Neural progenitor cell (in vitro differentiated cells): ENCODE measurements at regions not wholly inside any gene's neighbourhood (a gene's known extent, or its start where the extent isn't known, plus 50 kb on each side); places are given as distances from the start of the nearest gene placed in this dataset.

Source experiments
- DNase-seq: peaks from one replicate; pipeline ENCODE4 v3.0.0-alpha.2; 2016; ENCODE audit warnings: low spot score
- H2AFZ ChIP-seq: fragments of 200-600 bp; sonication (generic); replicated peaks from 2 replicates; pipeline ENCODE4 v1.6.1; 2016; ENCODE audit warnings: antibody characterized with exemption
- H3F3A ChIP-seq: fragments of 200-600 bp; sonication (generic); 2 replicates; pipeline ENCODE4 v1.6.1; 2016; ENCODE audit warnings: antibody characterized with exemption, low read depth
- H3K27ac ChIP-seq: fragments of 200-600 bp; sonication (generic); 2 replicates; pipeline ENCODE4 v1.5.1; 2016; ENCODE audit warnings: mild to moderate bottlenecking
- H3K27me3 ChIP-seq: fragments of 200-600 bp; sonication (generic); 2 replicates; pipeline ENCODE4 v1.6.1; 2016; ENCODE audit warnings: mild to moderate bottlenecking, moderate library complexity
- H3K36me3 ChIP-seq: fragments of 200-600 bp; sonication (generic); 2 replicates; pipeline ENCODE4 v1.5.1; 2016
- H3K4me1 ChIP-seq: fragments of 200-600 bp; sonication (generic); 2 replicates; pipeline ENCODE4 v1.6.1; 2016; ENCODE audit warnings: mixed run types
- H3K4me2 ChIP-seq: fragments of 200-600 bp; sonication (generic); 2 replicates; pipeline ENCODE4 v1.6.1; 2016
- H3K4me3 ChIP-seq: fragments of 200-600 bp; sonication (generic); 2 replicates; pipeline ENCODE4 v1.5.1; 2016
- H3K79me2 ChIP-seq: fragments of 200-600 bp; sonication (generic); 2 replicates; pipeline ENCODE4 v1.6.1; 2016; ENCODE audit warnings: low read depth
- H3K9ac ChIP-seq: fragments of 200-600 bp; sonication (generic); 2 replicates; pipeline ENCODE4 v1.6.1; 2016
- H3K9me3 ChIP-seq: fragments of 200-600 bp; sonication (generic); 2 replicates; pipeline ENCODE4 v1.5.1; 2016; ENCODE audit warnings: low read depth
- H4K20me1 ChIP-seq: fragments of 200-600 bp; sonication (generic); 2 replicates; pipeline ENCODE4 v1.6.1; 2016; ENCODE audit warnings: low read depth
- H3K27ac Mint-ChIP-seq: 3 replicates; pipeline ENCODE4 v1.8.0; 2021; ENCODE audit warnings: mixed read lengths
- H3K27me3 Mint-ChIP-seq: 2 replicates; pipeline ENCODE4 v1.8.0; 2022; ENCODE audit warnings: low read depth, mild to moderate bottlenecking, inconsistent platforms, moderate library complexity, mixed read lengths; ENCODE audit not compliant: insufficient read depth
- H3K36me3 Mint-ChIP-seq: 3 replicates; pipeline ENCODE4 v1.8.0; 2021; ENCODE audit warnings: mixed read lengths
- H3K4me1 Mint-ChIP-seq: 3 replicates; pipeline ENCODE4 v1.8.0; 2021; ENCODE audit warnings: mixed read lengths
- H3K4me3 Mint-ChIP-seq: 3 replicates; pipeline ENCODE4 v1.8.0; 2021; ENCODE audit warnings: mild to moderate bottlenecking, moderate library complexity, mixed read lengths
- H3K9me3 Mint-ChIP-seq: 3 replicates; pipeline ENCODE4 v1.8.0; 2020; ENCODE audit warnings: mixed read lengths
- EZH2 ChIP-seq: fragments of 200-600 bp; sonication (generic); IDR thresholded peaks from 2 replicates; pipeline ENCODE4 v1.6.1; 2017; ENCODE audit warnings: antibody characterized with exemption, mild to moderate bottlenecking, moderate library complexity
- EZH2phosphoT487 ChIP-seq: fragments of 200-600 bp; sonication (generic); IDR thresholded peaks from 2 replicates; pipeline ENCODE4 v1.6.1; 2017; ENCODE audit warnings: antibody characterized with exemption
- TF ChIP-seq, protein P1 (sequence below): fragments of 200-600 bp; sonication (generic); IDR thresholded peaks from 2 replicates; pipeline ENCODE4 v1.5.1; 2017; ENCODE audit warnings: antibody characterized with exemption, mild to moderate bottlenecking

DNA sequence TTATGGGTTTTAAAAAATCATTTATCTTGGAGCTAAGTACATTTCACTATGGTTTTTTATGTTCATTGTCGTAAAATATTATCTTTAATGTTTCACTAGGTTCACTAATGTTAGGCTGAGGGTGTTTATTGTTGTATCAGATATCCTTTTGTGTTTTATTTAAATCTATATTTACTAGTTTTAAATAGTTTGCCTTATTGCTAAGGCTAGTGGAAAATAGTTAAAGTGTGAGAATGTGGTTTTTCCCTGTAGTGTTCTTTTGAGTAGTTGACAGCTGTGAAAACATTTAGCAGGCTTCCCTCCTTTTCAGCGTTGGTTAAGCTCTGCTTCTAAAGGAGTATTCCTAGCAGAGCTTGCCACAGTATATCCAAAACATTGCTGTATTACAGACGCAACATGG is 139.0 kb downstream of the TM9SF2 start:
- no peak overlapping the region for H3K4me3 Mint-ChIP-seq
- no peaks in the 10 kb centered on the region for H3K36me3 Mint-ChIP-seq
- TF ChIP-seq, protein P1, sequence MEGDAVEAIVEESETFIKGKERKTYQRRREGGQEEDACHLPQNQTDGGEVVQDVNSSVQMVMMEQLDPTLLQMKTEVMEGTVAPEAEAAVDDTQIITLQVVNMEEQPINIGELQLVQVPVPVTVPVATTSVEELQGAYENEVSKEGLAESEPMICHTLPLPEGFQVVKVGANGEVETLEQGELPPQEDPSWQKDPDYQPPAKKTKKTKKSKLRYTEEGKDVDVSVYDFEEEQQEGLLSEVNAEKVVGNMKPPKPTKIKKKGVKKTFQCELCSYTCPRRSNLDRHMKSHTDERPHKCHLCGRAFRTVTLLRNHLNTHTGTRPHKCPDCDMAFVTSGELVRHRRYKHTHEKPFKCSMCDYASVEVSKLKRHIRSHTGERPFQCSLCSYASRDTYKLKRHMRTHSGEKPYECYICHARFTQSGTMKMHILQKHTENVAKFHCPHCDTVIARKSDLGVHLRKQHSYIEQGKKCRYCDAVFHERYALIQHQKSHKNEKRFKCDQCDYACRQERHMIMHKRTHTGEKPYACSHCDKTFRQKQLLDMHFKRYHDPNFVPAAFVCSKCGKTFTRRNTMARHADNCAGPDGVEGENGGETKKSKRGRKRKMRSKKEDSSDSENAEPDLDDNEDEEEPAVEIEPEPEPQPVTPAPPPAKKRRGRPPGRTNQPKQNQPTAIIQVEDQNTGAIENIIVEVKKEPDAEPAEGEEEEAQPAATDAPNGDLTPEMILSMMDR = no peak
- TF ChIP-seq EZH2phosphoT487 = no peak
- TF ChIP-seq EZH2 = no peak
- H3K9me3 ChIP-seq = no peaks in the 10 kb centered on the region
- no peaks in the 10 kb centered on the region for H4K20me1 ChIP-seq
- no peak overlapping the region for H3K27ac Mint-ChIP-seq
- no peak overlapping the region for H3K9ac ChIP-seq
- peaks cover 8% of the 10 kb centered on the region for H3K4me1 Mint-ChIP-seq
- no peak overlapping the region for H3K4me3 ChIP-seq
- DNase-seq = no peak
- no peaks in the 10 kb centered on the region for H3F3A ChIP-seq
- peaks cover 4% of the 10 kb centered on the region for H3K4me1 ChIP-seq
- no peak overlapping the region for H3K27ac ChIP-seq
- no peaks in the 10 kb centered on the region for H3K27me3 Mint-ChIP-seq
- no peaks in the 10 kb centered on the region for H3K36me3 ChIP-seq
- no peaks in the 10 kb centered on the region for H3K27me3 ChIP-seq
- H2AFZ ChIP-seq = no peak overlapping the region
- no peaks in the 10 kb centered on the region for H3K79me2 ChIP-seq
- H3K4me2 ChIP-seq = peak overlapping the region; percentile 11
- H3K9me3 Mint-ChIP-seq = peaks cover 2% of the 10 kb centered on the region

DNA sequence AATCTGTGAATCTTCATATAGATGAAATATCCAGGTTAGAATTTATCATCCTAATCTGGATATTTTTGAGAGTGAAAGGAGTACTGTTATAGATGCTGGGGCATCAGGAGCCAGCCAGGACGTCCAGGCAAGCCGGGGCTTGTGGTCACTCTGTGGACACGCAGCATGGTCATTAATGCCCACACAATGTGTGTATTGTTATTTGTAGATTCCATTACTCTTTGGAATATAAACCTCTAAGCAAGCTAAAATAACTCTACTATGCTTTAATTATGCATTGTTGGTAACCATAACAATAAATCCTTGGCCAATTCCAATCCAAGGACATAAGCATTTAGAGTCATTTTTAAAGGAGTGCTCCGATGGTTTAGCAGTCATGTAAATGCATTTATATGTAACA is 137.9 kb downstream of the TM9SF2 start:
- Histone ChIP-seq H3K27me3 (no peaks in the 10 kb centered on the region), H3K4me1 (peaks cover 4% of the 10 kb centered on the region), H3K36me3 (no peaks in the 10 kb centered on the region), H3K4me3 (no peak overlapping the region), H3K9me3 (no peaks in the 10 kb centered on the region), H3K27ac (no peak overlapping the region), H3K79me2 (no peaks in the 10 kb centered on the region), H2AFZ (no peak overlapping the region), H3K9ac (no peak overlapping the region), H4K20me1 (no peaks in the 10 kb centered on the region), H3K4me2 (no peak overlapping the region), H3F3A (no peaks in the 10 kb centered on the region)
- H3K4me1 Mint-ChIP-seq = peaks cover 8% of the 10 kb centered on the region
- H3K36me3 Mint-ChIP-seq = no peaks in the 10 kb centered on the region
- H3K27ac Mint-ChIP-seq = no peak overlapping the region
- H3K4me3 Mint-ChIP-seq = no peak overlapping the region
- TF ChIP-seq EZH2phosphoT487 (no peak), EZH2 (no peak)
- TF ChIP-seq, protein P1 = no peak
- peaks cover 3% of the 10 kb centered on the region for H3K9me3 Mint-ChIP-seq
- no peak for DNase-seq
- no peaks in the 10 kb centered on the region for H3K27me3 Mint-ChIP-seq

DNA sequence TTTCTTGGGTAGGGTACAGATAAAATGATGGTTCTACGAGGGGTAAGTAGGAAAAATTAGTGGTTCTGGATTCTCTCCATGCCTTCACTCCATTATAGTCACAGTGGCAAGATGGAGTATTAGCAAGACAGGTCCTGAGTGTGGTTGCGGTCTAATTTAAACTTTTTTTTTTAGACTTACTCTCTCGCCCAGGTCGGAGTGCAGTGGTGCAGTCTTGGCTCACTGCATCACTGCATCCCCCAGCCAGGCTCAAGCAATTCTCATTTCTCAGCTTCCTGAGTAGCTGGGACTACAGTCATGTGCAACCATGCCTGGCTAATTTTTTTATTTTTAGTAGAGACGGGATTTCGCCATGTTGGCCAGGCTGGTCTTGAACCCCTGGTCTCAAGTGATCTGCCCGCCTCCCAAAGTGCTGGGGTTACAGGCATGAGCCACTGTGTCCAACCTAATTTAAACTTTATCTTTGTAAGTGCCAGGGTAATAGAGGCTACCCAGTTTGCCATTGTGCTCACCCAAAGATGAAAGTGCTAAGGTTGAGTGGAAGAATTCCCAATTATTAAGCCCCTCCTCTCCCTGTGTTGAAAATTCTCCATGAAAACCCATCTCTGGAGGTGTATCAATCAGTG is 135.6 kb downstream of the TM9SF2 start:
- Histone ChIP-seq H4K20me1 (no peaks in the 10 kb centered on the region), H3K27ac (no peak overlapping the region), H3F3A (no peaks in the 10 kb centered on the region), H3K9ac (no peak overlapping the region), H3K9me3 (no peaks in the 10 kb centered on the region), H2AFZ (no peak overlapping the region), H3K36me3 (no peaks in the 10 kb centered on the region), H3K4me1 (peaks cover 4% of the 10 kb centered on the region), H3K4me3 (no peak overlapping the region), H3K27me3 (no peaks in the 10 kb centered on the region), H3K79me2 (no peaks in the 10 kb centered on the region), H3K4me2 (no peak overlapping the region)
- Mint-ChIP-seq H3K27me3 (no peaks in the 10 kb centered on the region), H3K4me1 (peaks cover 8% of the 10 kb centered on the region), H3K27ac (no peak overlapping the region), H3K4me3 (no peak overlapping the region), H3K36me3 (peaks cover 4% of the 10 kb centered on the region), H3K9me3 (peaks cover 20% of the 10 kb centered on the region)
- DNase-seq = no peak
- TF ChIP-seq EZH2phosphoT487 (no peak), EZH2 (no peak)
- TF ChIP-seq, protein P1 = no peak
